ENCODE measurements at regions not wholly inside any gene's neighbourhood (a gene's known extent, or its start where the extent isn't known, plus 50 kb on each side); places are given as distances from the start of the nearest gene placed in this dataset.
A peak's percentile ranks its signal among the peaks of the same experiment; 100 is the strongest.

- no peak for ATAC-seq (ENCODE audit: poor library complexity)
- intact Hi-C loops (cut with DNase I) = no loop called here
- DNase-seq = no peak
These were observed 160.4 kb upstream of the GULP1 start for GRCh38 chr2:188131281-188131680.

- DNase-seq (peak; percentile 68), ATAC-seq (ENCODE audit: poor library complexity) (peak; percentile 98)
These were observed 159.3 kb upstream of the GULP1 start for GRCh38 chr2:188132385-188132784.

GRCh38 chr2:188134241-188134640 is 157.4 kb upstream of the GULP1 start:
- ATAC-seq (ENCODE audit: poor library complexity) = no peak
- intact Hi-C loops (cut with DNase I) = no loop called here
- DNase-seq = no peak

More at GRCh38 chr2:188132385-188132784, 159.3 kb upstream of the GULP1 start:
- intact Hi-C loops (cut with DNase I) = no loop called here

GRCh38 chr2:188138313-188138712 is 153.4 kb upstream of the GULP1 start:
- intact Hi-C loops (cut with DNase I) = no loop called here
- ATAC-seq (ENCODE audit: poor library complexity) (no peak), DNase-seq (no peak)

GRCh38 chr2:188142088-188142487 is 149.6 kb upstream of the GULP1 start:
- intact Hi-C loops (cut with DNase I) = no loop called here
- ATAC-seq (ENCODE audit: poor library complexity) (no peak), DNase-seq (no peak)

GRCh38 chr2:188142636-188143295 is 148.9 kb upstream of the GULP1 start:
- no peak for DNase-seq
- intact Hi-C loops (cut with DNase I) = no loop called here
- no peak for ATAC-seq (ENCODE audit: poor library complexity)

GRCh38 chr2:188145885-188146284 is 145.8 kb upstream of the GULP1 start:
- intact Hi-C loops (cut with DNase I) = no loop called here
- DNase-seq (no peak), ATAC-seq (ENCODE audit: poor library complexity) (no peak)

- no peak for ATAC-seq (ENCODE audit: poor library complexity)
- DNase-seq = no peak
- intact Hi-C loops (cut with DNase I) = no loop called here
These were observed 144.8 kb upstream of the GULP1 start for GRCh38 chr2:188146888-188147287.

- DNase-seq (no peak), ATAC-seq (ENCODE audit: poor library complexity) (no peak)
- intact Hi-C loops (cut with DNase I) = no loop called here
These were observed 140.0 kb upstream of the GULP1 start for GRCh38 chr2:188151670-188152069.

GRCh38 chr2:188158337-188159100 is 133.2 kb upstream of the GULP1 start:
- ATAC-seq (ENCODE audit: poor library complexity) (no peak), DNase-seq (no peak)
- intact Hi-C loops (cut with DNase I) = no loop called here

GRCh38 chr2:188159484-188159883 is 132.2 kb upstream of the GULP1 start:
- ATAC-seq (ENCODE audit: poor library complexity) (no peak), DNase-seq (no peak)
- intact Hi-C loops (cut with DNase I) = no loop called here

- ATAC-seq (ENCODE audit: poor library complexity) (no peak), DNase-seq (no peak)
- intact Hi-C loops (cut with DNase I) = no loop called here
These were observed 121.3 kb upstream of the GULP1 start for GRCh38 chr2:188170356-188170755.

GRCh38 chr2:188176620-188177019 is 115.1 kb upstream of the GULP1 start:
- intact Hi-C loops (cut with DNase I) = no loop called here
- DNase-seq (no peak), ATAC-seq (ENCODE audit: poor library complexity) (no peak)

- ATAC-seq (ENCODE audit: poor library complexity) (no peak), DNase-seq (no peak)
- intact Hi-C loops (cut with DNase I) = no loop called here
These were observed 110.4 kb upstream of the GULP1 start for GRCh38 chr2:188181067-188181838.

- no peak for ATAC-seq (ENCODE audit: poor library complexity)
- intact Hi-C loops (cut with DNase I) = no loop called here
- DNase-seq = no peak
These were observed 109.8 kb upstream of the GULP1 start for GRCh38 chr2:188181884-188182283.

GRCh38 chr2:188187726-188188125 is 103.9 kb upstream of the GULP1 start:
- no peak for ATAC-seq (ENCODE audit: poor library complexity)
- intact Hi-C loops (cut with DNase I) = no loop called here
- DNase-seq = no peak

GRCh38 chr2:188189356-188189755 is 102.3 kb upstream of the GULP1 start:
- intact Hi-C loops (cut with DNase I) = no loop called here
- ATAC-seq (ENCODE audit: poor library complexity) (no peak), DNase-seq (no peak)

- intact Hi-C loops (cut with DNase I) = no loop called here
- ATAC-seq (ENCODE audit: poor library complexity) (no peak), DNase-seq (no peak)
These were observed 98.4 kb upstream of the GULP1 start for GRCh38 chr2:188193230-188193629.

- intact Hi-C loops (cut with DNase I) = no loop called here
- DNase-seq (no peak), ATAC-seq (ENCODE audit: poor library complexity) (peak; percentile 71)
These were observed 95.2 kb upstream of the GULP1 start for GRCh38 chr2:188196343-188197008.
